GM18909 (cell line): ENCODE measurements at regions not wholly inside any gene's neighbourhood (a gene's known extent, or its start where the extent isn't known, plus 50 kb on each side); places are given as distances from the start of the nearest gene placed in this dataset.
"Not testable (repeated sequence)": the region's sequence is repeated elsewhere in the genome, so short reads cannot be mapped to it uniquely, and the experiment has no call there.

Experiments
- ATAC-seq: cut with Tn5 transposase; IDR thresholded peaks from one replicate; pipeline ENCODE4 v1.9.1; 2021; ENCODE audit warnings: mild to moderate bottlenecking; ENCODE audit not compliant: unreplicated experiment, poor library complexity

DNA sequence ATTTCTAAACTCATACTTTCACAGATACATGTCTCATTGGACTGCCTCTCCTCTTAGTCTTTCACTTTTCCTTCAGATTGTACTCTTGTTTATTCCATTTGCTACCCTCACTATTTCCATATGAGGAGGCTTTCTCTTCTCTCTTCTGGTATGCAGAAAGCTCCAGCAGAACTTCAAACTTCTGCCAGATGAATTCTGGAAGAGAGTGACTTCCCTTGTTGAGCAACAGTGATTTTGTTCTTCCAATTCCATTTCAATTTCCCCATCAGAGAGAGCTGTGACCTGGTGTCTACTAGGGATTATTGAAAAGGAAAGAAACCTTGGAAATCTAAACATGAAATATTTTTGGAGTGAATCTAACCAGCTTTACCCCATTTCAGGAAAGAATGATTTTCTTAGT is 523.2 kb upstream of the ZNF717 start:
- ATAC-seq = no peak

DNA sequence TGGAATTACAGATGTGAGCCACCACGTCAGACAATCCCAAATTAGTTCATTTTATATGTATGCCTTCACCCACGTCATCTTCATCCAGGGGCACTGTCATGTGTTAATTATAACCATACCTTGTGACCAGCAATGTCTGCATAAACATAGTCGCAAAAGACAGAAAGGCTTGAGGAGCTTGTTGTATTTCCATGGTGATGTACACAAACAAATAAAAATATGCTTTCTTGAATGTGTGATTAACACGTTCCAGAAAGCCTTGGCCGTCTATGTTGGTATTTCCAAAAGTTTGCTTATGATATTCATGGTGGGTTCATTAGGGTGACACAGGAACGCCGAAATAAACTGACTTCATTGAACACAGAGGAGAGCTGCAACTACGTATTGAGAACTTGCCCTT is 524.7 kb upstream of the ZNF717 start:
- no peak for ATAC-seq

- ATAC-seq = no peak
Measured at GRCh38 chr3:76310667-76311066, 525.3 kb upstream of the ZNF717 start.

GRCh38 chr3:76311941-76312340 is 526.6 kb upstream of the ZNF717 start:
- no peak for ATAC-seq

DNA sequence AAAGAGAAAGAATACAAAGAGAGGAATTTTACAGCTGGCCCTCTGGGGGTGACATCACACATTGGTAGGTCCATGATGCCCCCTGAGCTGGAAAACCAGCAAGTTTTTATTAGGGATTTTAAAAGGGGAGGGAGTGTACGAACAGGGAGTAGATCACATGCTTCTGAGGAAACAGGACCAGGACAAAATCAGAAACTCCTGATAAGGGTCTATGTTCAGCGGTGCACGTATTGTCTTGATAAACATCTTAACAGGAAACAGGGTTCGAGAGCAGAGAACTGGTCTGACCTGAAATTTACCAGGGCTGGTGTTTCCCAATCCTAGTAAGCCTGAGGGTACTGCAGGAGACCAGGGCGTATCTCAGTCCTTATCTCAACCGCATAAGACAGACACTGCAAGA is 530.6 kb upstream of the ZNF717 start:
- not testable (repeated sequence) for ATAC-seq

DNA sequence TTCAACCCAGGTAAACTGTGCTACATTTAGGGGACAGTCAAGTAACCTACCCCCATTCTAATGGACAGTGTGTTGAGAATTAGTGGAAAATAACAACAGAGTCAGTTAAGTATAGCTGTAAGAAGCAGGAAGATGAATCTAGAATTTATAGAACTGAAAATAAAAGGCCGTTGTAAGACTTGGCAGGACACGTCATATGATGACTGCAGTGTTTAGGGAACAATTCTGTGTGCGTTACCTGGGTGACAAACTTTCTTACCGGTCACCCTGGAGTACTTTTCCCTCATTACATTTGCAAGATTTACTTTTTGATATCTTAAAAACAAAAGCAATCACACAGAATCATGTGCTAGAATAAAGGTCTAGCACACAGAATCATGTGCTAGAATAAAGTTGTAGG is 536.3 kb upstream of the ZNF717 start:
- ATAC-seq = no peak

DNA sequence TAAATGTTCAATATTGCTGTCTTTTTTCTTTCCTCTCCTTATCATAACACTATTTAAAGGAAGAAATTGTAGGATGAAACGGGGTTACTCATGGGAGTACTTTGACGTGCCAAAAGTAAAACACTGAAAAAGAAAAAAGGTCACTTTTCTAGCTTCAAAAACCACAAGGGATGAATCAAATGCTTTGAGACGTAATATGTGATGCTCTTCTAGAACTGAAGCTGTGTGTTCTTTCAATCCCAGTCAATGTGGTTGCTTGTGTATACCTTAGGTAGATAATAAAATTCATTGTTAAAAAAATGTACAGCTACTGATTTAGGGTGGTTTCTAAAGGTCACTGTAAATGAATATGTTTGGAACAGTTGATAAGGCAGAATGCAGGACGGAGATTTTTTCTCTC is 538.8 kb upstream of the ZNF717 start:
- no peak for ATAC-seq

- ATAC-seq = no peak
Measured at GRCh38 chr3:76345878-76346277, 560.5 kb upstream of the ZNF717 start.

GRCh38 chr3:76346690-76347089 is 561.3 kb upstream of the ZNF717 start:
- ATAC-seq = no peak

- ATAC-seq = no peak
Measured at GRCh38 chr3:76349715-76350480, 564.5 kb upstream of the ZNF717 start.

DNA sequence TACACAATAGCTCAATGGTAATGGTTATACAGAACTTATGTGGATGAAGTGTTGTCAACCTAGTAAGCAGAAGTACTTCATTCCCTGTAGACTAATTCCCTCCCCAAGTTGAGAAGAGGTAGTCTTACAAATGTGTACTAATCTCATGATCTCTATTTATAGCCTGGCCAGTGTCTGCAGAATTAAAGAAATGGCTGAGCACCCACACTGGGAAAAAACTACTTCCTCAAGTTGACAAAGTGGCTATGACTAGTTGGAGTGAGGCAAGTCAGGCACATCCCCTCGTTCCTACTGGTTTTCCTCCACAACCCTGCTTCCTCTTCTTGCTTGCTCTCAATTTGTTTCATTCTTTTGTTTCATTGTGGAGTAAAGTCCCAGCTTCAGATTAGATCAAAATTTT is 566.7 kb upstream of the ZNF717 start:
- ATAC-seq = no peak

DNA sequence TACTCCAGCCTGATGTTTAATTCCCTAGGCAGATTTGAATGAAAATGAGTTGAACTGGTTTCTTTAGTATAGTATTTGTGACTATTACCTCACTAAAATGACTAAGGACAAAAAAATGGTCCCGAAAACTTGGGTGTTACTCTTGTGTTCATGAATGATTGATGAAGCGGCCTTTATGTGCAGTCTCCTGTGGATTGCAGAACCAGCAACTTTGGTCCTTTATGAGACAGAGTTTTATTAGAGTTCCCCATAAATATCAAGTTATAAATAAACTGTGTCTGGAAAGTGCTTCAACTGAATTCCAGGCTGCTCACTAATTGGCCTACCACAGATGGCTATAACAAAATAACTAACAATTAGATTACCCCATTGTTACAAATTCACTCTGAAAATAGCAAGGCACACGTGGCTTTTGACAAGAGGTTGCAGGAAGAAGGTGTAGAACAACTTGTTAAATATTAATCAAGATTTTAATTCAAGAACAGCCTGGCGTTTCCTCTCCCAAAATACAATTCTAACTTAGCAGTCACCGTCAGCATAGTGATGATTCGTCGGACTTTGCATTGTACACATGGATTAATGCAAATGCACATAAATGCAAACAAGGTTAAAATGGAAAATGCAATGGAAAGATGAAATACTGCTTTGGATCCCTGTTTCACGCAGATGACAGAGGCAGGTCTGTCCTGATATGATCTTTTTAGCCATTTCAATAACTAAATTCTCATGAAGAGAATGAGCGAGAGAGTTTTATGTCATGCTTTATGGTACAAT is 567.3 kb upstream of the ZNF717 start:
- ATAC-seq = no peak

GRCh38 chr3:76353683-76354082 is 568.3 kb upstream of the ZNF717 start:
- no peak for ATAC-seq

- ATAC-seq = no peak
Measured at GRCh38 chr3:76361010-76361409, 575.7 kb upstream of the ZNF717 start.

- no peak for ATAC-seq
Measured at GRCh38 chr3:76362643-76363042, 577.3 kb upstream of the ZNF717 start.

DNA sequence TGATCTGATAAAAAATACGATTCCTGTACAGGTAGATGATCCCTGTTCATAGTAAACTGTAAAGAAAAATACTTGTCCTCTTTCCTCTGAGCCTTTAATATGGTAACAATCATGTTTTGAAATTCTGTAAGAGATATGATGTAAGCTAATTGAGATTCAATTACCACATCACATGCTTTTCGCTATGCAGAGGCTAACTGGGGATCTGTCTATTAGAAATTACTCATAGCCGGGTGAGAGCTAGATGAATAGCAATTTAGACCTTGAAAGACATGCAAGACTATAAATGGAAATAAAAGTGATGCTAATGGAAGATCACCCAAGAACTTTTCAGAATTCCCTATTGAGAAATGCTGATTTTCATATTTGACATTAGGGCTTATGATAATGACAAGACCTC is 579.9 kb upstream of the ZNF717 start:
- ATAC-seq = no peak

DNA sequence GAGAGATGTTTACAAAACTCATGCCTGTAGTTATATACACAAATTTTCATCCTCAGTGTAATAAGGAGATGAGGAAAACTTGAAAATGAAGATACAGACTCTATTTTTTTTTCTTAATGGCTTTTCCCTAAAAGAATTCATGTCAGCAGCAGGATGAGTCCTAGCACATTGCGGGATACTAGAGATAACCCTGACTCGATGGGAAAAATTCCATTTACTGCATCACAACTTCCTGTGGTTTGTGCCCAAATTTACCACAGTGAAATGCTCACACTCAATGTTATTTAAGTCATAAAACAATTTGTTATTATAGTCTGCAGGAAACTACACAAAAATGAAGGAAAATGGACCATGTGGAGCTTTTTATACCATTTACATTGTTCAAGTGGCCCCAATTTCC is 581.9 kb upstream of the ZNF717 start:
- no peak for ATAC-seq

GRCh38 chr3:76369170-76369569 is 583.8 kb upstream of the ZNF717 start:
- ATAC-seq = no peak

DNA sequence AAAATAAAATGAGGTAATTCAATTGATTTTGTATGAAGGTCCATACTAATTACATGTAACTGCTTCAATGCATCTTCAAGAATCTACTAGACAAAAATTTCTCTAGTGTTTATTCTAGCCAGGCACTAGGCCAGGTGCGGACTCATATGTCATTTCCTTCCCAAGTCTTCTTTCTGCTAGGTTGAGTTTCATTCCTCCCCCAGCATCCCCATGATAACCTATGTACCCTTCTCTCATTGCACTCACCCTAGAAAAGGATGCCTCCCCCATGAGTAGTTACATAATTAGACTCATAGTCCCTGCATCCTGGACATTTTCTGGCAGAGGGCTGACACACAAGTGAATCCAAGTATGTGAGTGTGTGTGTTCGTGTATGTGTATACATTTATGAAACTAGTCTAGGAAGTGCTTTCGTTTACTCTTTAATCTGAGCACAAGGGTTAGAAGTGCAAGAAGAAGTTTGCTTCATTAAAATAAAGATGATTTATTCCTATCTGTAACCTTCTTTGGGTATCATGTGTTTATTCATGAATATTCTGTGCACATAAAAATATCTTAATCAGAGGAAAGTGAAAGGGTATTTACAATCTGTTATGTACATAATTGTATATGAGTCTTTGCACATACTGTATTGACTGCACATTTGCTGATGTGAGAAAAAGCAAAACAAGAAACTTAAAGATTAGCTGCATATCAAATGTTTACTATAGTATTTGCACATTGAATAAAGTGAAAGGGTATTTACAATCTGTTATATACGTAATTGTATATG is 585.6 kb upstream of the ZNF717 start:
- ATAC-seq = no peak

- no peak for ATAC-seq
Measured at GRCh38 chr3:76372497-76372896, 587.1 kb upstream of the ZNF717 start.

- no peak for ATAC-seq
Measured at GRCh38 chr3:76377074-76377473, 591.7 kb upstream of the ZNF717 start.
